H1 (cell line): ENCODE measurements at regions not wholly inside any gene's neighbourhood (a gene's known extent, or its start where the extent isn't known, plus 50 kb on each side); places are given as distances from the start of the nearest gene placed in this dataset.
A peak's percentile ranks its signal among the peaks of the same experiment; 100 is the strongest.

Experiments
- CTCF ChIA-PET: fragments of 300-600 bp; sonication (Branson Sonifier 250); formaldehyde crosslinking; loops from one replicate; lab custom pipeline; 2021; ENCODE audit not compliant: partially characterized antibody; lab: Charles Lee
- POLR2A ChIA-PET: fragments of 300-600 bp; sonication (Branson Sonifier 250); formaldehyde crosslinking; loops from one replicate; lab custom pipeline; 2021; ENCODE audit warnings: inconsistent platforms; ENCODE audit not compliant: partially characterized antibody; lab: Charles Lee
- DNase-seq, 2 experiments: peaks; one replicate each; pipeline versions ENCODE4 v3.0.0 to v3.0.0-alpha.2; 2010 to 2022; ENCODE audit warnings: low spot score in 2 of 2, low read depth in 1 of 2, mixed read lengths in 1 of 2
- FAIRE-seq: peaks from 2 replicates; lab custom pipeline; 2011; peaks lifted over from hg19 to GRCh38; lab: Jason Lieb, UNC
- H2AFZ ChIP-seq: 2 replicates; pipeline ENCODE4 v1.8.1; 2012; ENCODE audit warnings: low read length, inconsistent platforms
- H2AK5ac ChIP-seq: 2 replicates; pipeline ENCODE4 v1.6.1; 2013; ENCODE audit warnings: low read depth, low read length
- H2BK120ac ChIP-seq: replicated peaks from 2 replicates; pipeline ENCODE3; 2013; ENCODE audit warnings: low read depth, low read length, inconsistent platforms
- H2BK12ac ChIP-seq: 2 replicates; pipeline ENCODE4 v1.6.1; 2013; ENCODE audit warnings: low read depth, low read length
- H2BK15ac ChIP-seq: 2 replicates; pipeline ENCODE4 v1.6.1; 2013; ENCODE audit warnings: low read length
- H2BK20ac ChIP-seq: 2 replicates; pipeline ENCODE4 v1.6.1; 2013; ENCODE audit warnings: low read length
- H2BK5ac ChIP-seq: 2 replicates; pipeline ENCODE4 v1.6.1; 2013; ENCODE audit warnings: low read depth, low read length
- H3K14ac ChIP-seq: 2 replicates; pipeline ENCODE4 v1.6.1; 2013; ENCODE audit warnings: inconsistent platforms; ENCODE audit not compliant: insufficient read length
- H3K18ac ChIP-seq: 2 replicates; pipeline ENCODE4 v1.6.1; 2013; ENCODE audit warnings: low read length; ENCODE audit errors: extremely low read depth
- H3K23ac ChIP-seq: 2 replicates; pipeline ENCODE4 v1.6.1; 2013; ENCODE audit warnings: inconsistent platforms; ENCODE audit not compliant: insufficient read length
- H3K23me2 ChIP-seq: 2 replicates; pipeline ENCODE4 v1.6.1; 2013; ENCODE audit warnings: low read depth, low read length
- H3K27ac ChIP-seq: 2 replicates; pipeline ENCODE4 v1.6.1; 2011; ENCODE audit warnings: low read depth, low read length, inconsistent platforms
- H3K27me3 ChIP-seq, 4 experiments: replicated peaks in 1 of 4; 1 replicate in 1 of 4; 2 replicates in 3 of 4; pipeline versions ENCODE4 v1.6.1 to v1.8.1; 2011 to 2013; ENCODE audit warnings: low read length in 3 of 4, mild to moderate bottlenecking in 3 of 4, inconsistent platforms in 2 of 4, mixed read lengths in 2 of 4, moderate library complexity in 1 of 4; ENCODE audit not compliant: control insufficient read depth in 3 of 4, insufficient read depth in 3 of 4; ENCODE audit errors: extremely low read depth in 1 of 4
- H3K36me3 ChIP-seq, 4 experiments: 2 replicates each; pipeline versions ENCODE4 v1.6.1 to v1.8.1; 2011 to 2013; ENCODE audit warnings: mild to moderate bottlenecking in 4 of 4, low read length in 3 of 4, moderate library complexity in 2 of 4, control low read depth in 1 of 4, inconsistent platforms in 1 of 4; ENCODE audit not compliant: insufficient read depth in 4 of 4, control insufficient read depth in 2 of 4
- H3K4ac ChIP-seq: replicated peaks from 2 replicates; pipeline ENCODE3; 2013; ENCODE audit warnings: low read length, low read depth, mixed read lengths, inconsistent platforms; ENCODE audit not compliant: insufficient read length
- H3K4me1 ChIP-seq, 4 experiments: replicated peaks in 1 of 4; 1 replicate in 1 of 4; 2 replicates in 3 of 4; pipeline versions ENCODE4 v1.6.1 to v1.8.1; 2011 to 2013; ENCODE audit warnings: low read length in 3 of 4, inconsistent platforms in 2 of 4, mixed read lengths in 1 of 4; ENCODE audit not compliant: insufficient read depth in 4 of 4, control insufficient read depth in 3 of 4
- H3K4me2 ChIP-seq, 2 experiments: 2 replicates each; pipeline versions ENCODE4 v1.6.1 to v1.8.1; 2011 to 2013; ENCODE audit warnings: low read depth in 2 of 2, low read length in 2 of 2, control low read depth in 1 of 2, inconsistent platforms in 1 of 2, mild to moderate bottlenecking in 1 of 2; ENCODE audit not compliant: insufficient read depth in 1 of 2
- H3K4me3 ChIP-seq, 4 experiments: fragments of 200-600, 300-600 bp in 1 of 4; sonication (generic), shearing (Covaris generic), sonication (Bioruptor Twin) in 1 of 4; 2 replicates each; pipeline versions ENCODE4 v1.5.1 to v1.8.1; 2011 to 2016; ENCODE audit warnings: low read length in 4 of 4, low read depth in 3 of 4, control low read depth in 2 of 4, inconsistent platforms in 2 of 4, mild to moderate bottlenecking in 2 of 4, mixed read lengths in 1 of 4, moderate library complexity in 1 of 4; ENCODE audit not compliant: insufficient read depth in 2 of 4; ENCODE audit errors: extremely low read depth in 1 of 4
- H3K56ac ChIP-seq: replicated peaks from 2 replicates; pipeline ENCODE3; 2013; ENCODE audit warnings: low read depth, mild to moderate bottlenecking, mixed read lengths, low read length, inconsistent platforms; ENCODE audit not compliant: insufficient read length
- H3K79me1 ChIP-seq: 2 replicates; pipeline ENCODE4 v1.6.1; 2013; ENCODE audit warnings: low read depth, low read length, control low read depth
- H3K79me2 ChIP-seq, 2 experiments: 2 replicates each; pipeline versions ENCODE4 v1.6.1 to v1.8.1; 2012 to 2013; ENCODE audit warnings: low read length in 2 of 2, mild to moderate bottlenecking in 2 of 2, inconsistent platforms in 1 of 2; ENCODE audit not compliant: insufficient read depth in 2 of 2, control insufficient read depth in 1 of 2
- H3K9ac ChIP-seq, 4 experiments: replicated peaks in 1 of 4; 1 replicate in 1 of 4; 2 replicates in 3 of 4; pipeline versions ENCODE4 v1.6.1 to v1.8.1; 2011 to 2013; ENCODE audit warnings: low read depth in 3 of 4, low read length in 3 of 4, control low read depth in 2 of 4, mild to moderate bottlenecking in 2 of 4, moderate library complexity in 2 of 4, inconsistent platforms in 1 of 4; ENCODE audit errors: extremely low read depth in 1 of 4
- H3K9me3 ChIP-seq, 2 experiments: 2 replicates each; pipeline versions ENCODE4 v1.6.1 to v1.8.1; 2012 to 2013; ENCODE audit warnings: mild to moderate bottlenecking in 2 of 2, moderate library complexity in 2 of 2, control low read depth in 1 of 2, inconsistent platforms in 1 of 2, low read depth in 1 of 2, low read length in 1 of 2, mixed read lengths in 1 of 2; ENCODE audit not compliant: insufficient read depth in 2 of 2
- H4K20me1 ChIP-seq, 2 experiments: replicated peaks in 1 of 2; 2 replicates each; pipeline versions ENCODE3 to v1.8.1; 2011 to 2013; ENCODE audit warnings: inconsistent platforms in 2 of 2, low read length in 2 of 2, mild to moderate bottlenecking in 1 of 2; ENCODE audit not compliant: insufficient read depth in 2 of 2, control insufficient read depth in 1 of 2
- H4K5ac ChIP-seq: 2 replicates; pipeline ENCODE4 v1.6.1; 2013; ENCODE audit warnings: low read length, low read depth, mixed read lengths, inconsistent platforms; ENCODE audit not compliant: insufficient read length
- H4K8ac ChIP-seq: 2 replicates; pipeline ENCODE4 v1.8.0; 2013; ENCODE audit warnings: mild to moderate bottlenecking, moderate library complexity, low read length, inconsistent platforms; ENCODE audit not compliant: insufficient read depth; ENCODE audit errors: extremely low read depth
- H4K91ac ChIP-seq: replicated peaks from 2 replicates; pipeline ENCODE3; 2013; ENCODE audit warnings: low read length, mixed read lengths, inconsistent platforms; ENCODE audit not compliant: insufficient read length
- CTBP2 ChIP-seq: IDR thresholded peaks from 2 replicates; pipeline ENCODE4 v1.7.0; 2011; ENCODE audit warnings: borderline replicate concordance, mild to moderate bottlenecking, moderate library complexity, mixed read lengths, low read length; ENCODE audit not compliant: insufficient read depth, insufficient read length
- CTCF ChIP-seq, 3 experiments: IDR thresholded peaks; 1 replicate in 2 of 3; 2 replicates in 1 of 3; pipeline versions ENCODE4 v1.5.1 to v1.6.1; 2011; ENCODE audit warnings: low read length in 3 of 3, mild to moderate bottlenecking in 3 of 3, inconsistent platforms in 2 of 3, low read depth in 1 of 3, moderate library complexity in 1 of 3; ENCODE audit not compliant: insufficient read depth in 1 of 3; ENCODE audit errors: control extremely low read depth in 1 of 3
- RAD21 ChIP-seq, 2 experiments: IDR thresholded peaks in 1 of 2; conservative IDR thresholded peaks in 1 of 2; 2 replicates each; pipeline ENCODE4 v1.6.1; 2011; ENCODE audit warnings: low read depth in 2 of 2, low read length in 2 of 2, improper control_type of control experiment in 1 of 2, inconsistent platforms in 1 of 2, mild to moderate bottlenecking in 1 of 2, moderate library complexity in 1 of 2
- WGBS, 2 experiments: shearing (Covaris generic) in 1 of 2; methylation state at CpG; one replicate each; pipeline versions ENCODE4 v1.1.6 to v1.1.7; 2013 to 2015; ENCODE audit warnings: low lambda C conversion rate in 2 of 2, mixed read lengths in 2 of 2, inconsistent platforms in 1 of 2, low coverage in 1 of 2, missing lambda C conversion rate in 1 of 2; ENCODE audit not compliant: insufficient replicate concordance in 2 of 2, insufficient coverage in 1 of 2, insufficient read length in 1 of 2; ENCODE audit errors: extremely low coverage in 1 of 2, missing lambda C conversion rate in 1 of 2; 5-methylcytosine and 5-hydroxymethylcytosine counted together

GRCh38 chr2:7394195-7394594, 477.0 kb downstream of the RNF144A start:
- ChIA-PET POLR2A (no interaction called here), CTCF (interaction anchor here (0.6 to 2.5 kb wide), 7 partner anchors 9 to 969 kb away, joined by 3 to 16 read pairs (median 4); no protein-coding TSS in a partner anchor)
- H2BK120ac ChIP-seq = no peak overlapping the region
- FAIRE-seq (peak; percentile 28), DNase-seq (no peak)
- H3K27ac ChIP-seq = no peak overlapping the region
- H3K9me3 ChIP-seq = no peaks in the 10 kb centered on the region
- H2BK5ac ChIP-seq = no peak overlapping the region
- H3K9ac ChIP-seq = no peak overlapping the region
- no peak overlapping the region for H2BK12ac ChIP-seq
- H3K4ac ChIP-seq = no peak overlapping the region
- peaks cover 0 to 2% (median 0%) of the 10 kb centered on the region in 4 experiments; a peak in 1 of 7 replicates for H3K4me1 ChIP-seq
- H2BK20ac ChIP-seq = no peak overlapping the region
- no peaks in the 10 kb centered on the region for H3K27me3 ChIP-seq
- H4K91ac ChIP-seq = no peak overlapping the region
- no peaks in the 10 kb centered on the region for H4K20me1 ChIP-seq
- WGBS, 2 experiments = 81% methylated on average over 3 of the region's 3 CpGs; no CpG with 5 or more reads in 1 of the 2 experiments
- H3K36me3 ChIP-seq = no peaks in the 10 kb centered on the region
- H4K5ac ChIP-seq = no peak overlapping the region
- H4K8ac ChIP-seq = no peak overlapping the region
- H3K4me3 ChIP-seq = no peak overlapping the region
- TF ChIP-seq CTBP2 = no peak
- TF ChIP-seq RAD21 (IDR thresholded peaks at IDR 0.05 in 1 of 2, conservative IDR thresholded peaks at IDR 0.05 in 1 of 2; ENCODE audit: low read depth in 2 of 2, low read length in 2 of 2) = peak; percentile 28 to 35; a peak in 2 of 4 replicates
- peak in 2 of 3 experiments; percentile 36 to 43; a peak in 3 of 4 replicates for TF ChIP-seq CTCF (IDR thresholded peaks at IDR 0.05; ENCODE audit: control extremely low read depth in 1 of 3, insufficient read depth in 1 of 3, low read depth in 1 of 3, low read length in 3 of 3)
- no peaks in the 10 kb centered on the region for H3K79me1 ChIP-seq
- H3K56ac ChIP-seq = no peak overlapping the region
- H3K23ac ChIP-seq = no peak overlapping the region
- H3K23me2 ChIP-seq = no peaks in the 10 kb centered on the region
- H3K18ac ChIP-seq = no peak overlapping the region
- no peak overlapping the region for H3K14ac ChIP-seq
- no peak overlapping the region for H2AFZ ChIP-seq
- H3K79me2 ChIP-seq = no peaks in the 10 kb centered on the region
- no peak overlapping the region for H2BK15ac ChIP-seq
- H2AK5ac ChIP-seq = no peak overlapping the region
- no peak overlapping the region for H3K4me2 ChIP-seq
